ENCODE measurements at regions not wholly inside any gene's neighbourhood (a gene's known extent, or its start where the extent isn't known, plus 50 kb on each side); places are given as distances from the start of the nearest gene placed in this dataset.

DNA sequence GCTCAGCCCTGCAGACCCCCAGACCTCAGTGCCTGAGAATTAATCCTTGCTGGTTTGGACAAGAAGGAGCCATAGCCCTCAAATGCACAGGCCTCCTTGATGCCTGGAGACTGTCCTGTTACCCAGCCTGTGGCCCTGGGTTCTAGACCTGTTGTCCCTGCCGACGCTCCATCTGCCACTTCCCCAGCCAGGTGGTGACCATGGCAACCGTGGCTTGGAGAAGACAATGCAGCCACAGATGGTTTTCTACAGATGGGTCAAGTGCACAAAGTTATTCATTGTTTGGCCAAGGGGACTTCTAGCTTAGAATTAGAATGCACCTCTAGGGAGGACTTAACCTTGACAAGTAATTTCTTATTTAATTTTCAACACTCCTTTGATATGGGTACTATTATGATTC is 297.1 kb downstream of the UACA start:
- no peak for DNase-seq
- intact Hi-C loops (cut with DNase I) = loop anchor here in 1 of 4 donors (10.0 kb wide), 1 partner anchor 992 kb away; no protein-coding TSS in a partner anchor
- WGBS, 3 donors = 56 to 86% (median 71%) methylated on average over 3 of the region's 3 CpGs

DNA sequence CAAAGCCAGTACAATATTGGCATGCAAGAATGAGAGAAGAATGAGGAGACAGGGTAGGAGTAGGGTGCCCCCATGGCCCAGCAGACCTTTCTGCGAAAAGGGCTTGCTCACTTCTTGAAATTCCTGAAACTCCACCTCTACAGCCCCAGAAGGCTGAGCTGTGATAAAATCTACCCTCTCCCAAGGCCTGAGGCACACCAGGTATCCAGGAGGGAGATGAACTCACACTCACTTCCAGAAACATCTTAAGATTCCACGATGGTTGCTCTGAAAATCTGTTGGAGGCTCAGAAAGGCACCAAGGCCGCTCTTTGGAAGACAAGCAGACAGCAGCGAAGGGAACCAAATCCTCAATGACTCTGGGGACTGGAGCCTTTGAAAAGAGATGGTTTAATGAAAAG is 297.5 kb downstream of the UACA start:
- H3K9me3 ChIP-seq = no peaks in the 10 kb centered on the region
- no peak overlapping the region for H3K4me3 ChIP-seq
- H3K27me3 ChIP-seq = no peaks in the 10 kb centered on the region
- TF ChIP-seq POLR2A (IDR thresholded peaks at IDR 0.05) (no peak), EP300 (IDR thresholded peaks at IDR 0.05) (no peak)
- TF ChIP-seq, protein P1, sequence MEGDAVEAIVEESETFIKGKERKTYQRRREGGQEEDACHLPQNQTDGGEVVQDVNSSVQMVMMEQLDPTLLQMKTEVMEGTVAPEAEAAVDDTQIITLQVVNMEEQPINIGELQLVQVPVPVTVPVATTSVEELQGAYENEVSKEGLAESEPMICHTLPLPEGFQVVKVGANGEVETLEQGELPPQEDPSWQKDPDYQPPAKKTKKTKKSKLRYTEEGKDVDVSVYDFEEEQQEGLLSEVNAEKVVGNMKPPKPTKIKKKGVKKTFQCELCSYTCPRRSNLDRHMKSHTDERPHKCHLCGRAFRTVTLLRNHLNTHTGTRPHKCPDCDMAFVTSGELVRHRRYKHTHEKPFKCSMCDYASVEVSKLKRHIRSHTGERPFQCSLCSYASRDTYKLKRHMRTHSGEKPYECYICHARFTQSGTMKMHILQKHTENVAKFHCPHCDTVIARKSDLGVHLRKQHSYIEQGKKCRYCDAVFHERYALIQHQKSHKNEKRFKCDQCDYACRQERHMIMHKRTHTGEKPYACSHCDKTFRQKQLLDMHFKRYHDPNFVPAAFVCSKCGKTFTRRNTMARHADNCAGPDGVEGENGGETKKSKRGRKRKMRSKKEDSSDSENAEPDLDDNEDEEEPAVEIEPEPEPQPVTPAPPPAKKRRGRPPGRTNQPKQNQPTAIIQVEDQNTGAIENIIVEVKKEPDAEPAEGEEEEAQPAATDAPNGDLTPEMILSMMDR (IDR thresholded peaks at IDR 0.05) = no peak
- H3K36me3 ChIP-seq = no peaks in the 10 kb centered on the region
- H3K4me1 ChIP-seq (ENCODE audit: insufficient read depth) = no peaks in the 10 kb centered on the region
- intact Hi-C loops (cut with DNase I) = loop anchor here in 1 of 4 donors (10.0 kb wide), 1 partner anchor 991 kb away; no protein-coding TSS in a partner anchor
- DNase-seq = no peak
- H3K27ac ChIP-seq = no peak overlapping the region
- 94 to 97% (median 96%) methylated on average over 4 of the region's 4 CpGs for WGBS, 3 donors

More for the DNA sequence above, 297.1 kb downstream of the UACA start:
- no peak overlapping the region for H3K4me3 ChIP-seq
- H3K36me3 ChIP-seq = no peaks in the 10 kb centered on the region
- no peak overlapping the region for H3K27ac ChIP-seq
- H3K4me1 ChIP-seq (ENCODE audit: insufficient read depth) = no peaks in the 10 kb centered on the region
- no peaks in the 10 kb centered on the region for H3K9me3 ChIP-seq
- TF ChIP-seq, protein P1 (IDR thresholded peaks at IDR 0.05) = no peak
- TF ChIP-seq EP300 (IDR thresholded peaks at IDR 0.05) (no peak), POLR2A (IDR thresholded peaks at IDR 0.05) (no peak)
- H3K27me3 ChIP-seq = no peaks in the 10 kb centered on the region

DNA sequence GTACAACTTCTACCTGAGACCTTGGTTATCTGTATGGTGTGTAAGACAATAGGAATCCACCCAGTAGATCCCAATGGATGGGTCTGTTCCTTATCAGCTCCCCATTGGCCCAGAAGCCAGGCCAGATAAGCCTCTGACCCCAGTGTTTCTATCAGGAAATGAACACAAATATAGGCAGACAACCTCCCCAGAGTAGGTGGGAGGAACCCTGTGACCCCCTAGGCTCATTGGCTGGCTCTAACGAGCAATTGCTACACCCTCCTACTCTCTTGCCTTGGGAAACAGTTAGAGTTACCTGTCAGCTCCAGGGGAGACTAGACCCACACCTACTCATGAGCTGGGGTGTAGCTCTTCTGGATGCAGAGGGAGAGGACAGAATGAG is 299.9 kb downstream of the UACA start:
- no peaks in the 10 kb centered on the region for H3K9me3 ChIP-seq
- no peak overlapping the region for H3K27ac ChIP-seq
- H3K4me1 ChIP-seq (ENCODE audit: insufficient read depth) = no peaks in the 10 kb centered on the region
- DNase-seq = no peak
- H3K4me3 ChIP-seq = no peak overlapping the region
- intact Hi-C loops (cut with DNase I) = loop anchor here in 1 of 4 donors (10.0 kb wide), 1 partner anchor 989 kb away; no protein-coding TSS in a partner anchor
- H3K36me3 ChIP-seq = no peaks in the 10 kb centered on the region
- TF ChIP-seq, protein P1 (IDR thresholded peaks at IDR 0.05) = no peak
- TF ChIP-seq EP300 (IDR thresholded peaks at IDR 0.05) = no peak
- no peak for TF ChIP-seq POLR2A (IDR thresholded peaks at IDR 0.05)
- H3K27me3 ChIP-seq = no peaks in the 10 kb centered on the region
- 0 to 29% (median 0%) methylated on average over 1 of the region's 1 CpG for WGBS, 3 donors

DNA sequence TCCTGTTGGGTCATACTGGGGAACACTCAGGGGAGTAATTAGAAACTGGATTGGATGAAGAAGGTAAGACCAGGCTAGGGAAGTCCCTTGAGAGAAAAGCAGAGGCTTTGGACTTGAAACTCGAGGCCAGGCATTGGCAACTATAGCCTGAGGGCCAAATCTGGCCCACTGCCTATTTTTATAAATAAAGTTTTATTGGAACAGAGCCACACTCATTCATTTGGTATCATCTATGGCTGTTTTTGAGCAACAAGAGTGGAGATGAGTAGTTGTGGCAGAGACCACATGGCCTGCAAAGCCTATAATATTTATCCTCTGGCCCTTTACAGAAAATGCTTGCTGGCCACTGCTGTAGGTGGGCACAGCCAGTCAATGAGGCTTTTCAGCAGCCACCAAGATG is 301.4 kb downstream of the UACA start:
- H3K27ac ChIP-seq = no peak overlapping the region
- no peak overlapping the region for H3K4me3 ChIP-seq
- intact Hi-C loops (cut with DNase I) = loop anchor here in 1 of 4 donors (10.0 kb wide), 1 partner anchor 987 kb away; no protein-coding TSS in a partner anchor
- H3K9me3 ChIP-seq = no peaks in the 10 kb centered on the region
- no peaks in the 10 kb centered on the region for H3K36me3 ChIP-seq
- WGBS, 3 donors = 86 to 92% (median 88%) methylated on average over 1 of the region's 1 CpG
- no peaks in the 10 kb centered on the region for H3K27me3 ChIP-seq
- TF ChIP-seq, protein P1 (IDR thresholded peaks at IDR 0.05) = no peak
- no peak for TF ChIP-seq POLR2A (IDR thresholded peaks at IDR 0.05)
- no peak for TF ChIP-seq EP300 (IDR thresholded peaks at IDR 0.05)
- DNase-seq = no peak
- no peaks in the 10 kb centered on the region for H3K4me1 ChIP-seq (ENCODE audit: insufficient read depth)
